ENCODE measurements at regions not wholly inside any gene's neighbourhood (a gene's known extent, or its start where the extent isn't known, plus 50 kb on each side); places are given as distances from the start of the nearest gene placed in this dataset.

- TF ChIP-seq POLR2AphosphoS5 (IDR thresholded peaks at IDR 0.05; ENCODE audit: low read depth, low read length) (no peak), SIN3A (IDR thresholded peaks at IDR 0.05; ENCODE audit: borderline replicate concordance, insufficient read depth, low read length) (no peak), TAF1 (IDR thresholded peaks at IDR 0.05; ENCODE audit: borderline replicate concordance, insufficient read depth, low read length) (no peak), FOXP2 (optimal IDR thresholded peaks at IDR 0.05; ENCODE audit: borderline replicate concordance, extremely low read depth, extremely low read length, insufficient read depth) (no peak), REST (IDR thresholded peaks at IDR 0.05; ENCODE audit: insufficient read depth in 1 of 2, low read depth in 2 of 2, low read length in 2 of 2) (no peak)
These were observed 346.1 kb upstream of the KYNU start for GRCh38 chr2:142531377-142531776.
